WERI-Rb-1 (cell line): ENCODE measurements at regions not wholly inside any gene's neighbourhood (a gene's known extent, or its start where the extent isn't known, plus 50 kb on each side); places are given as distances from the start of the nearest gene placed in this dataset.

Experiments used
- DNase-seq: peaks from one replicate; pipeline ENCODE4 v3.0.0-alpha.2; 2020
- H3K27ac ChIP-seq: fragments of 250-450 bp; sonication (Bioruptor Pico); 2 replicates; pipeline ENCODE4 v1.5.1; 2020; ENCODE audit warnings: mild to moderate bottlenecking, moderate library complexity
- H3K27me3 ChIP-seq: fragments of 250-450 bp; sonication (Bioruptor Pico); 2 replicates; pipeline ENCODE4 v1.5.1; 2021; ENCODE audit warnings: mild to moderate bottlenecking, low read depth, moderate library complexity; ENCODE audit not compliant: insufficient read depth, severe bottlenecking
- H3K36me3 ChIP-seq: fragments of 250-450 bp; sonication (Bioruptor Pico); 2 replicates; pipeline ENCODE4 v1.5.1; 2020; ENCODE audit warnings: mild to moderate bottlenecking, moderate library complexity
- H3K4me3 ChIP-seq: 2 replicates; pipeline ENCODE4 v1.5.1; 2011; ENCODE audit warnings: low read depth, mild to moderate bottlenecking, control low read depth, low read length
- H3K9me3 ChIP-seq: fragments of 250-450 bp; sonication (Bioruptor Pico); 2 replicates; pipeline ENCODE4 v1.5.1; 2021; ENCODE audit warnings: mild to moderate bottlenecking, moderate library complexity; ENCODE audit not compliant: severe bottlenecking
- TF ChIP-seq, protein P1 (sequence below): IDR thresholded peaks from 2 replicates; pipeline ENCODE4 v1.5.1; 2011; ENCODE audit warnings: low read depth, mild to moderate bottlenecking, control low read depth, inconsistent platforms, low read length

DNA sequence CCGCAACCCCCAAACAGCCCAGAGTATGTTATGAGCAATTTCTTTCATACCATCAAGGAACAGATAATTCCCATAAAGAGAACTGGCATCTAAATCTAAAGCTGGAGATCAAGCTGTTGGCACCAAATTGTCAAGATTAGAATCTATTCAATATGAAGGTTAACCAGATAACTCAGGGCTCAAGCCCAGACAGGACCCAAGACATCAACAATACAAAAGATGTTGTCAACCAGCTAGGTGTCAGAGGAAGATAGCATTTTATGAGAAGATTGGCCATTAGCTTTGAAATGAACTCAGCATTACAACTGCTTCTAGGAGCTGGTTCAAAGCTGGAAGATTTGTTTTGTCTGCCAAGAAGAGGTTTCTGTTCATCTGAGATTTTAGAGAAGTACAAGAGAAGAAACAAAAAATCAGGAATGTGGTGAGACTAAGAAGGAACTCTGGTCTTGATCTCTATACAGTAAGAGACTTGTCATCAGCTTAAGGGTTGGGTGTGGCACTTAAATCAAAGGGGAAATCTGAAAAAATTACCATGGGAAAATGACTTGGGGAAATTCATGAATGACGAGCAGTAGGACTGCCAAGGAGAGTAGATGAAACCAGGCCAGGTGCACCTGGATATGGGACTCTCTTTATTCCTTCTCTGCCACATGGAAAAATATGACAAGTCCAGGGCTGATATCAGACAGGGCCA is 64.2 kb upstream of the COX10 start:
- TF ChIP-seq, protein P1, sequence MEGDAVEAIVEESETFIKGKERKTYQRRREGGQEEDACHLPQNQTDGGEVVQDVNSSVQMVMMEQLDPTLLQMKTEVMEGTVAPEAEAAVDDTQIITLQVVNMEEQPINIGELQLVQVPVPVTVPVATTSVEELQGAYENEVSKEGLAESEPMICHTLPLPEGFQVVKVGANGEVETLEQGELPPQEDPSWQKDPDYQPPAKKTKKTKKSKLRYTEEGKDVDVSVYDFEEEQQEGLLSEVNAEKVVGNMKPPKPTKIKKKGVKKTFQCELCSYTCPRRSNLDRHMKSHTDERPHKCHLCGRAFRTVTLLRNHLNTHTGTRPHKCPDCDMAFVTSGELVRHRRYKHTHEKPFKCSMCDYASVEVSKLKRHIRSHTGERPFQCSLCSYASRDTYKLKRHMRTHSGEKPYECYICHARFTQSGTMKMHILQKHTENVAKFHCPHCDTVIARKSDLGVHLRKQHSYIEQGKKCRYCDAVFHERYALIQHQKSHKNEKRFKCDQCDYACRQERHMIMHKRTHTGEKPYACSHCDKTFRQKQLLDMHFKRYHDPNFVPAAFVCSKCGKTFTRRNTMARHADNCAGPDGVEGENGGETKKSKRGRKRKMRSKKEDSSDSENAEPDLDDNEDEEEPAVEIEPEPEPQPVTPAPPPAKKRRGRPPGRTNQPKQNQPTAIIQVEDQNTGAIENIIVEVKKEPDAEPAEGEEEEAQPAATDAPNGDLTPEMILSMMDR = no peak
- Histone ChIP-seq H3K27me3 (no peaks in the 10 kb centered on the region), H3K27ac (no peak overlapping the region), H3K9me3 (no peaks in the 10 kb centered on the region), H3K4me3 (no peak overlapping the region), H3K36me3 (no peaks in the 10 kb centered on the region)
- DNase-seq = no peak

DNA sequence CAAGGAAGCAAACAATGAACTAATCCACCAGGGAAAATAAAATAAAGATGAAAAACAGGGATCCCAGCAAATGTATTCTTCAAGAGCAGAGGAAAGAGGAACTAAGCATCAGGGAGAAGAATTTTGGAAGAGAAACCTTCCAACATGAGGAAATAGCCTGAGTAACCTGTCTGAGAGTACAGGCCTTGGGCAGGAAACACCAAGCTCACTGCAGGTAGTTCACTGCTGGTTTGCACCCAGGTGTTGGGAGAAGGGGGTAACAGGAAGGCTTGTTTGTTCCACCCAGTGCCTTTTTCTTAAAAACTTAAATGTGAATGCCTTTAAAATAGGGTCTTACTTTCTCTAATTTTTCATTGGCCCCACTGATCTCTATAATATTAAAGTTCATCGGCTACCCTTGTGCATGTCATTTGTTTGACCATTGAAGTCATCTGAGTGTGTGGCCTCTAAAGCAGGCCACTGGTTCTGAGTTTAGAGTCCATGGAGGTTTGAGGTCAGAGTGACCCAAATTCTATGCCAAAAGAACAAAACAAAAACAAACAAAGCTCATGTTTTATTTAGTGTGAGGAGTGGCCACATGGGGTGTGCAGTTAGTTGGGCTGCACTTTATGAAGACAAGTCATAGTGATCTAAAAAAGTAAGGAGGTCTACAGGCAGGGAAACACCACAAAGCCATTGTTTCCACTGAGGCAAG is 62.9 kb upstream of the COX10 start:
- H3K36me3 ChIP-seq = no peaks in the 10 kb centered on the region
- no peak overlapping the region for H3K4me3 ChIP-seq
- DNase-seq = no peak
- H3K9me3 ChIP-seq = no peaks in the 10 kb centered on the region
- TF ChIP-seq, protein P1 = no peak
- no peaks in the 10 kb centered on the region for H3K27me3 ChIP-seq
- no peak overlapping the region for H3K27ac ChIP-seq

DNA sequence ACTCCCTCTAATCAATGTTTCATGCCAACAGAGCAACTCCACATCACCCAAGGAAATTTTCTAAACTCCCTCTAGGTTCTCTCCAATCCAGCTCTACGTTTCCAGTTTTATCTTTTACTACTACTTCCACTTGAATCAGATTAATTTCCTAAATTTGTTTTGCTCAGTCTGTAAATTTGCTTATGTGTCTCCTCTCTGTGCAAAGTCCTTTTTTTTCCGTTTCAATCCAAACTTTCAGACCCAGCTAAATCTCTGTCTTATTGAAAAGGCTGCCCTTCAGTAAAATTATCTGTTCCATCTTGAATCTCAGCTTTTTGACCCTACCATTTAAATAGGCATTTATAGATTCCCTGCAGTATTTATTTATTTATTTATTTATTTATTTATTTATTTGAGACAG is 61.4 kb upstream of the COX10 start:
- no peak for DNase-seq
- Histone ChIP-seq H3K27me3 (no peaks in the 10 kb centered on the region), H3K36me3 (no peaks in the 10 kb centered on the region), H3K27ac (no peak overlapping the region), H3K9me3 (no peaks in the 10 kb centered on the region), H3K4me3 (no peak overlapping the region)
- TF ChIP-seq, protein P1 = no peak

DNA sequence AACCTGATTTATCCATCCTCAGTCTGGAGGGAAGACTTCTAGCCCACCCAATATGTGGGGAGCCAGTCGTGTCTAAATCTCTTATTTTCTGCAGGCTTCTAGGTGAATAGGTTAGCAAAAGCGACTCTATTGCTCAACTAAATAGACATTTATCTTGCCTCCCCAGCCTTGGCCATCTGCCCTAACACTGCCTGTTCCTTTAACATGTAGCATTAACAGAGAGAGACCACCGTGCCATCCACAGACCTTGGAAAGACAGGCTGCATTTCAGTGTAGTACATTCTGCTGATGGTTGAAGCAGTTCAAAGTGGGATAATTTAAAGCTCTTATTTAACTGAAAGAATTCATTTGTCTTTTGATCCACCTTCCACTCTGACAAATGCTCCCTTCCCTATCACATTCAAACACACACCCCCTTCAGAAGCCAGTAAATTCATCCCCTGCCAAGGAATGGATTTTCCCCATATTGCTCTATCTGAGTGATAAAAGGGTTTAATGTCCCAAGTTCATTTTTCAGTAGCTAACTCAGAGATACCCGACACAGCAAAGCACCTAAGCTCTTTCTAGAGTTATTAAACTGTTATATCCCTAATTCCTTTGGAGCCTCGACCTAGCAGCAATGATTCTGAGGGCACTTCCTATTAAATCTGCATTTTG is 58.1 kb upstream of the COX10 start:
- Histone ChIP-seq H3K4me3 (no peak overlapping the region), H3K27ac (no peak overlapping the region), H3K27me3 (no peaks in the 10 kb centered on the region), H3K9me3 (no peaks in the 10 kb centered on the region), H3K36me3 (no peaks in the 10 kb centered on the region)
- TF ChIP-seq, protein P1 = no peak
- DNase-seq = no peak

DNA sequence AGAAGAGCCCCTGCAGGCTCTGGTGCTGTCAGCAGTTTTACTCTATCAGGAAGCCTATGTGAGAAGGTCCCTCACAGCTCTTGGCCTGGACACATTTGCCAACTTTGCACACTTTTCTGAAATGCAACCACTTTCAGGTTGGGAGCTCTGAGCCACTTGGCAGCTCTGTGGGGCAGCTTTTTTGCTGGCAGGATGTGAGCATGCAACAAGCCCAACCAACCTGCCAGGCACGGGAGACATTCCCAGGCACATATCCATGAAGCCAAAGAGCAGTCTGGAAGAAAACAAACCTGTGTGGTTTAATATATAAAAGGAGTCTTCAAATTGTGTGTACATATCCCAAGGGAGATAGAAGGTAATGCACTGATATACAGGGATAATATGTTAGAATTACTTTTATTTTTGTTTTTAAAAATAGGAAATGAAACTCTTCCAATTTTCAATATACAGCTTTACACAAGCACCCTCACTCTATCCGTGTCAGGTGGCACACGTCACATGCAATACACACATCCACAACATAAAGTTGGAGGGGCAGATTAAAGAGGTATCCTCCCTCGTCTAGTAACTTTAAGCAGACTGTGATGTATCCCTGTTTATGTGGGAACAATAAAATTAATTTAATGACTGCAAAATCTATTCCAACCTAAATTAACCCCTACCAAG is 57.4 kb upstream of the COX10 start:
- Histone ChIP-seq H3K27me3 (no peaks in the 10 kb centered on the region), H3K36me3 (no peaks in the 10 kb centered on the region), H3K9me3 (no peaks in the 10 kb centered on the region), H3K4me3 (no peak overlapping the region), H3K27ac (no peak overlapping the region)
- TF ChIP-seq, protein P1 = no peak
- DNase-seq = no peak
